GM10248 (cell line): ENCODE measurements at regions not wholly inside any gene's neighbourhood (a gene's known extent, or its start where the extent isn't known, plus 50 kb on each side); places are given as distances from the start of the nearest gene placed in this dataset.
"Not testable (repeated sequence)": the region's sequence is repeated elsewhere in the genome, so short reads cannot be mapped to it uniquely, and the experiment has no call there.

Source experiments
- CTCF ChIA-PET: fragments of 300-600 bp; sonication (Branson Sonifier 250); formaldehyde crosslinking; extraction: SDS; loops from one replicate; lab custom pipeline; 2021; ENCODE audit warnings: antibody characterized with exemption; lab: Yijun Ruan, JAX
- POLR2A ChIA-PET: fragments of 350-650 bp; sonication (Branson Sonifier 250); formaldehyde crosslinking; extraction: SDS; loops from one replicate; lab custom pipeline; 2020; ENCODE audit warnings: antibody characterized with exemption; lab: Yijun Ruan, JAX
- DNase-seq: peaks from one replicate; pipeline ENCODE4 v3.0.0; 2012; ENCODE audit errors: extremely low spot score
- CTCF ChIP-seq: IDR thresholded peaks from 2 replicates; pipeline ENCODE4 v1.5.1; 2012; ENCODE audit warnings: mild to moderate bottlenecking, low read depth; ENCODE audit errors: extremely low read depth, missing control alignments, control extremely low read depth

DNA sequence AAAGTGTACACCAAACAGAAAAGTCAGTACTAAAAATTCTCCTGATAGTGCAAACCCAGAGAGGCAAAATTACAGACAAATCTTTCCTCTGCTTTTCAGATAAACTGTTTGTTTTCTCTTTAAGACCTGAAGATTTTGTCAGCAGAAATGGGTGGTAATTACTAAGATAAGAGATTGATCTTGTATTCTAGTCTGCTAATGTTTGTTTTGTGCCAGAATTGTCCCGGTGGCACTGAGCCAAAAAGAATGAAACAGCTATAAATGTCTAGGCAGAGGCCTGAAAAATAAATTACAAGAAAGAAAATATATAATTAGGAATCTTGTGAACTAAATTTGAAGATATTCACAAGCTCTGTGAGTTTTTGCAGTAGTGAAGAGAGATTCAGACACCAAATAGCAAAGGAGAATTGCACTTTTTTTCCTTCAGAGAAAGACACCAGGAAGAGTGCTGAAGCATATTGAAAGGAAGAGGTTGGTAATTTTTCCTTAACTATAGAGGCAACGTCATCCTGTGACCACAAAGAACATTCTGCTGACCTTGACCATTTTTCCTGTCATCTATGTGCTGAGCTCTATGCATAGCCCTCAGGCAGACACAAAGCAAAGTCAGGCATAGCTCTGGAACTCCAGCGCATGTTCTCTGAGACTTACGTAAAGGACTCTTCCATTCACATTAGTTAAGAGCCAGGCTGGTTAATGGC is 314.5 kb upstream of the RASGEF1B start:
- TF ChIP-seq CTCF = no peak
- ChIA-PET POLR2A (no interaction called here), CTCF (interaction anchor here (1.2 to 2.6 kb wide), 2 partner anchors 9 to 21 kb away, joined by 3 to 7 read pairs; no protein-coding TSS in a partner anchor)
- no peak for DNase-seq

- POLR2A ChIA-PET = no interaction called here
Measured at GRCh38 chr4:81785338-81785737, 313.6 kb upstream of the RASGEF1B start.

DNA sequence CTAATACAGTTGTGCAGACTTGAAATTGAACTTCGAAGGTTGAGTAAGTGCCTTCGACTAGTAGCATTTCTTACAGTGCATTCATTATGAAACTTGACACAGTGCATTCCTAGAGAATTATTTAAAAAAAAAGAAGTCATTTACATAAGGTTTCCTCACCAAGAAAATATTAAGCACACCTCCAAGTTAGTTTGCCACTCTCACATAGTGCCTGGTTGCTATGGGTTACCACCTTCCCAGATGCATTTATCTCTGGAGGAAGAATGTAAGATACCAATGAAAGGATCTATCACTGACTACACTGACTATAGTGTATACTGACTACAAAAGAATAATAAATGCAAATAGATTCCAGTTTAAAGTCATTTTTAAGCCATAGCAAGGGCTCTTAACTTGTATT is 311.9 kb upstream of the RASGEF1B start:
- no peak for DNase-seq
- CTCF ChIA-PET = no interaction called here
- TF ChIP-seq CTCF = no peak
- POLR2A ChIA-PET = no interaction called here

More at GRCh38 chr4:81785338-81785737, 313.6 kb upstream of the RASGEF1B start:
- CTCF ChIA-PET = interaction anchor here (1.7 to 2.6 kb wide), 2 partner anchors 9 to 10 kb away, joined by 4 to 7 read pairs; no protein-coding TSS in a partner anchor
- no peak for DNase-seq
- no peak for TF ChIP-seq CTCF

DNA sequence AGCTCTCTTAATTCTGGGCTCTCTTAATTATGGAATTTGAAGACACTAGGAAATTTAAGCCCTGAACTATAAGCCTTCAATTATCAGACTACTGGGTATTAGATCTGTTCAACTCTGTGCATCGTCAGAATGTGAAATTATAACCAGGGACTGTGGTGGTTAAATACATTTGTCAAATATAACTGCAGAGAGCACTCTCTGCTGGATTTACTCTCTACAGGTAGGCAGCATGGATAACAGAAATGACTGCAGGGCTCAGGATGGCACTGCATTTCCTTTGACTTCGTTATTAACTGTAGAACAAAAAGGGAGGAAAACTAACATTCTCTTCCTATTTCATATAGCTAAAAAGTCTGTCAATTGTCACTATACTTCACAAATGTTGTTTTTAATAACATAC is 310.1 kb upstream of the RASGEF1B start:
- TF ChIP-seq CTCF = no peak
- DNase-seq = no peak
- ChIA-PET POLR2A (no interaction called here), CTCF (no interaction called here)

- POLR2A ChIA-PET, DNase-seq: not testable (repeated sequence)
- CTCF ChIA-PET = interaction anchor here (1.5 kb wide), 1 partner anchor 12 kb away, joined by 3 read pairs; no protein-coding TSS in a partner anchor
Measured at GRCh38 chr4:81777718-81778117, 306.0 kb upstream of the RASGEF1B start.

GRCh38 chr4:81776794-81777193 is 305.1 kb upstream of the RASGEF1B start:
- no peak for DNase-seq
- no peak for TF ChIP-seq CTCF
- POLR2A ChIA-PET = no interaction called here
- CTCF ChIA-PET = interaction anchor here (1.5 to 1.8 kb wide), 2 partner anchors 8 to 13 kb away, joined by 3 to 4 read pairs; no protein-coding TSS in a partner anchor

DNA sequence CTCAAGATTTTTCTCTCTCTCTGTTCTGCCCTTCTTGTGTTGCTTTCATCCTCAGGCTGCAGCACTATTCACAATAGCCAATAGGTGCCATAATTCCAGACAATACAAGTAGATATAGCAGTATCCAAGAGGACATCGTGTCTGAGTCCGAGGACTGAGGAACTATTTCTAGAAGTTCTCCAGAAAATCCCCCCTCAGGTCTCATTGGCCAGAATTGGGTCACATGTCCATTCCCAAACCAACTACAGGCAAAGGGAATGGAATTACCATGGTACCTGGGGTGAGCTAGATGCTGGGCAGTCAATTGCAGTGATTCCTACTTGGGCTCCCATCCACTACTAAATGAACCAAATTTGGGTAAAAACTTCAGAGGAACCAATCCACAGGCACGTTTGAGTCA is 301.9 kb upstream of the RASGEF1B start:
- ChIA-PET POLR2A (no interaction called here), CTCF (interaction anchor here (1.0 to 2.4 kb wide), 3 partner anchors 11 to 182 kb away, joined by 3 to 7 read pairs (median 4); no protein-coding TSS in a partner anchor)
- DNase-seq = no peak
- TF ChIP-seq CTCF = no peak
